GM23248 (cell line): ENCODE measurements at regions not wholly inside any gene's neighbourhood (a gene's known extent, or its start where the extent isn't known, plus 50 kb on each side); places are given as distances from the start of the nearest gene placed in this dataset.

Experiments
- DNase-seq: peaks from one replicate; pipeline ENCODE4 v3.0.0-alpha.2; 2015
- H2AFZ ChIP-seq: fragments of 200-600 bp; sonication (generic); 2 replicates; pipeline ENCODE4 v1.6.1; 2016; ENCODE audit warnings: antibody characterized with exemption
- H3F3A ChIP-seq: fragments of 200-600 bp; sonication (generic); 2 replicates; pipeline ENCODE4 v1.6.1; 2016; ENCODE audit warnings: mild to moderate bottlenecking, antibody characterized with exemption, mixed run types; ENCODE audit not compliant: insufficient read depth
- H3K27ac ChIP-seq: fragments of 200-600 bp; sonication (generic); 2 replicates; pipeline ENCODE4 v1.5.1; 2016; ENCODE audit warnings: mild to moderate bottlenecking
- H3K27me3 ChIP-seq: fragments of 200-600 bp; sonication (generic); replicated peaks from 2 replicates; pipeline ENCODE4 v1.6.1; 2016; ENCODE audit warnings: mild to moderate bottlenecking; ENCODE audit not compliant: insufficient read depth
- H3K36me3 ChIP-seq: fragments of 200-600 bp; sonication (generic); 2 replicates; pipeline ENCODE4 v1.6.1; 2016; ENCODE audit warnings: low read depth, mild to moderate bottlenecking
- H3K4me1 ChIP-seq: fragments of 200-600 bp; sonication (generic); 2 replicates; pipeline ENCODE4 v1.6.1; 2016; ENCODE audit warnings: mild to moderate bottlenecking; ENCODE audit not compliant: insufficient read depth
- H3K4me2 ChIP-seq: fragments of 200-600 bp; sonication (generic); one replicate; pipeline ENCODE4 v1.6.1; 2016; ENCODE audit warnings: mild to moderate bottlenecking; ENCODE audit not compliant: unreplicated experiment
- H3K4me3 ChIP-seq: fragments of 200-600 bp; sonication (generic); 2 replicates; pipeline ENCODE4 v1.5.1; 2016; ENCODE audit warnings: mild to moderate bottlenecking
- H3K79me2 ChIP-seq: fragments of 200-600 bp; sonication (generic); 2 replicates; pipeline ENCODE4 v1.6.1; 2016; ENCODE audit warnings: mild to moderate bottlenecking; ENCODE audit not compliant: insufficient read depth
- H3K9ac ChIP-seq: fragments of 200-600 bp; sonication (generic); 2 replicates; pipeline ENCODE4 v1.6.1; 2016; ENCODE audit warnings: mild to moderate bottlenecking
- H3K9me2 ChIP-seq: fragments of 200-600 bp; sonication (generic); 2 replicates; pipeline ENCODE4 v1.6.1; 2016; ENCODE audit warnings: mixed run types, mild to moderate bottlenecking, moderate library complexity; ENCODE audit not compliant: insufficient read depth
- H3K9me3 ChIP-seq: fragments of 200-600 bp; sonication (generic); one replicate; pipeline ENCODE4 v1.6.1; 2017; ENCODE audit warnings: low read depth
- H4K20me1 ChIP-seq: fragments of 200-600 bp; sonication (generic); 2 replicates; pipeline ENCODE4 v1.6.0; 2016; ENCODE audit not compliant: insufficient read depth
- EZH2 ChIP-seq: fragments of 200-600 bp; sonication (generic); IDR thresholded peaks from 2 replicates; pipeline ENCODE4 v1.6.1; 2018; ENCODE audit warnings: antibody characterized with exemption, mild to moderate bottlenecking; ENCODE audit not compliant: insufficient read depth, poor library complexity, severe bottlenecking
- EZH2phosphoT487 ChIP-seq: fragments of 200-600 bp; sonication (generic); IDR thresholded peaks from 2 replicates; pipeline ENCODE4 v1.6.1; 2018; ENCODE audit warnings: antibody characterized with exemption, moderate library complexity, mild to moderate bottlenecking, low read depth; ENCODE audit not compliant: insufficient read depth
- WGBS, 2 experiments: methylation state at CpG; one replicate each; pipeline ENCODE4 v1.1.6; 2015 to 2017; ENCODE audit warnings: low lambda C conversion rate in 2 of 2, low coverage in 1 of 2; ENCODE audit errors: missing lambda C conversion rate in 2 of 2; 5-methylcytosine and 5-hydroxymethylcytosine counted together
- in situ Hi-C: fragments of 300-500 bp; cut with MboI; formaldehyde crosslinking; loops from 2 replicates; pipeline ENCODE4 v1.15.0; 2020

DNA sequence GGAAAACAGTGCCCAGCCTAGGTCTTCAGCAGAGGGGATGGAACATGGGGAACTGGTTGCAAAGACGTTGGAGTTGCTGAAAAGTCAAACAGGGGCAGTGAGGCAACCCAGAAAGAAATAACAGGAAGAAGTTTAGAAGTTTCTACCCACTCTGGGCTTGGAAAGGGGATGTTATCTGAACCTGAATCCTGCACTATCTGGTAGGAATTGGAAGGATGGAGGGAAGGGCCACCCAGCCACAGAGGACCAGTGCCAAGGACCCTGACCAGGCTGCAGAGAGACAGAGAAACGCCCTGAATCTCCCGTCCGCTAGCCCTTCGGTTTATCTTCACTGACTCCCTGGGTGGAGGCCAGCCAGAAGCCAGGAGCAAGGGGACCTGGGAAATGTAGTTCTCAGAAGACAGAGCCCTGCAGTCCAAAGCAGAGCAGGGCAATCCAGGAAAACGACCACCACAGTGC, 217.3 kb upstream of the RREB1 start:
- Histone ChIP-seq H3K27ac (no peak overlapping the region), H2AFZ (peak overlapping the region; percentile 52), H3K4me1 (no peaks in the 10 kb centered on the region), H3K4me2 (no peak overlapping the region), H3K9me2 (no peaks in the 10 kb centered on the region), H3K27me3 (no peaks in the 10 kb centered on the region), H3K9me3 (no peaks in the 10 kb centered on the region), H3K79me2 (no peaks in the 10 kb centered on the region), H4K20me1 (no peaks in the 10 kb centered on the region), H3K36me3 (no peaks in the 10 kb centered on the region), H3F3A (no peaks in the 10 kb centered on the region), H3K4me3 (no peak overlapping the region), H3K9ac (no peak overlapping the region)
- in situ Hi-C loops: no loop called here
- peak; percentile 48 for DNase-seq
- WGBS, 2 experiments: 19 to 21% methylated on average over 6 of the region's 6 CpGs
- TF ChIP-seq EZH2 (no peak), EZH2phosphoT487 (no peak)

DNA sequence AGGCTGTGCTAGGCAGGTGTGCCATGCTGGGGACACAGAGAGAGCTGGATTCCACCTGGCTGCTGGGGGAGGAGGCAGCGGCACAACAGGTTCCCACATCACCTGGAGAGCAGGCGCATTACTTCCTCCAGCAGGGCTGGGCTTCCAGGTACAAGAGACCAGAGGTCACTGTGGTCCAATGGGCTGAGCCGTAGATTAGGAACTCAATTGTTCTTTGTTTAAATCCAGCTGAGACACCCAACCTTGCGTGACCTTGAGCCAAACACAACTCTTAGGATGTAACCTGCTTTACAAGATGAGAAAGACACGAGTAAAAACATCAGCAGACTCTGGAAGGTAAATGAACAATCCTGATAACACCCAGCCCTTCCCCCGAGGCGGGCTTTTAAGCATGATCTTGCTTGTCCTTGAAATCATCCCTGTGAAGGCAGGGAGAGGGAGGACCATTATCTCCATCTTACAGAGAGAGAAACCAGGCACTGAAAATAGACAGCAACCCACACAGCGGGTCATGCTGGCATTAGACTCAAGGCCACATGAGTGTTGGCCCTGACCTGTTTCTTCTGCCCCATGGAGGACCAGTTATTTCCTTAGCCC, 216.5 kb upstream of the RREB1 start:
- no peak for TF ChIP-seq EZH2phosphoT487
- TF ChIP-seq EZH2: no peak
- H2AFZ ChIP-seq: no peak overlapping the region

DNA sequence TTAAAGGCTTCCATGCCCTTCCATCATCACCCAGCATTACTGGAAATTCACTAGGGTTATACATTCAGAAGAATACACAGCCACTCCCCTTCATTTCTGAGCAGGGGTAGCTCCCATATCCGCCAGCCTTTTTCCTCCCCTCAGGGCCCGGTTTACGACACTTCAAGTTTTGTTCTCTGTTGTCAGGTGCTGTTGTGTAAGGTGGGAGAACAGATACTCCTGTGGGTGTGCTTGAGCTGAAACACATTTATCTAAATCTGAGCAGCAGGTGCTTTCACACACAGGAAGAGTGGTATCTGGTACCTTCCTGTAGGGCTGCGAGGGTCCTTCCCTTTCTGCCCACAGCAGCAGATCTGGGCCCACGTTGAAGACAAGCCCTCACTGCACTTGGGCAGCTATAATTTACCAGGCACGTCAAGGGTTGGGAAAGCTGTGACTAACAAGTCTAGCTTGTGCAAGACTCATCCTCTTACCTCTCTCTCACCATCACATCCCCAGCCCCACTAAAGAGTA, 215.8 kb upstream of the RREB1 start:
- WGBS, 2 experiments: 62 to 72% methylated on average over 6 of the region's 6 CpGs
- no peaks in the 10 kb centered on the region for H3K9me3 ChIP-seq
- TF ChIP-seq EZH2: no peak
- TF ChIP-seq EZH2phosphoT487: no peak
- H3K4me2 ChIP-seq: no peak overlapping the region
- no peaks in the 10 kb centered on the region for H3K9me2 ChIP-seq
- no peaks in the 10 kb centered on the region for H3K36me3 ChIP-seq
- H3F3A ChIP-seq: no peaks in the 10 kb centered on the region
- no peak overlapping the region for H3K27ac ChIP-seq
- no peak overlapping the region for H3K9ac ChIP-seq
- peak; percentile 40 for DNase-seq
- H3K79me2 ChIP-seq: no peaks in the 10 kb centered on the region
- H2AFZ ChIP-seq: no peak overlapping the region
- in situ Hi-C loops: no loop called here
- H4K20me1 ChIP-seq: no peaks in the 10 kb centered on the region
- H3K4me3 ChIP-seq: no peak overlapping the region
- H3K27me3 ChIP-seq: no peaks in the 10 kb centered on the region
- H3K4me1 ChIP-seq: no peaks in the 10 kb centered on the region

More for the DNA sequence above, 216.5 kb upstream of the RREB1 start:
- no peak overlapping the region for H3K27ac ChIP-seq
- no peaks in the 10 kb centered on the region for H3K4me1 ChIP-seq
- H3K36me3 ChIP-seq: no peaks in the 10 kb centered on the region
- no peaks in the 10 kb centered on the region for H3K9me2 ChIP-seq
- 74 to 78% methylated on average over 8 of the region's 8 CpGs for WGBS, 2 experiments
- H4K20me1 ChIP-seq: no peaks in the 10 kb centered on the region
- in situ Hi-C loops: no loop called here
- DNase-seq: no peak
- H3K4me3 ChIP-seq: no peak overlapping the region
- no peak overlapping the region for H3K9ac ChIP-seq
- no peaks in the 10 kb centered on the region for H3K9me3 ChIP-seq
- H3K79me2 ChIP-seq: no peaks in the 10 kb centered on the region
- no peaks in the 10 kb centered on the region for H3F3A ChIP-seq
- no peak overlapping the region for H3K4me2 ChIP-seq
- H3K27me3 ChIP-seq: no peaks in the 10 kb centered on the region

DNA sequence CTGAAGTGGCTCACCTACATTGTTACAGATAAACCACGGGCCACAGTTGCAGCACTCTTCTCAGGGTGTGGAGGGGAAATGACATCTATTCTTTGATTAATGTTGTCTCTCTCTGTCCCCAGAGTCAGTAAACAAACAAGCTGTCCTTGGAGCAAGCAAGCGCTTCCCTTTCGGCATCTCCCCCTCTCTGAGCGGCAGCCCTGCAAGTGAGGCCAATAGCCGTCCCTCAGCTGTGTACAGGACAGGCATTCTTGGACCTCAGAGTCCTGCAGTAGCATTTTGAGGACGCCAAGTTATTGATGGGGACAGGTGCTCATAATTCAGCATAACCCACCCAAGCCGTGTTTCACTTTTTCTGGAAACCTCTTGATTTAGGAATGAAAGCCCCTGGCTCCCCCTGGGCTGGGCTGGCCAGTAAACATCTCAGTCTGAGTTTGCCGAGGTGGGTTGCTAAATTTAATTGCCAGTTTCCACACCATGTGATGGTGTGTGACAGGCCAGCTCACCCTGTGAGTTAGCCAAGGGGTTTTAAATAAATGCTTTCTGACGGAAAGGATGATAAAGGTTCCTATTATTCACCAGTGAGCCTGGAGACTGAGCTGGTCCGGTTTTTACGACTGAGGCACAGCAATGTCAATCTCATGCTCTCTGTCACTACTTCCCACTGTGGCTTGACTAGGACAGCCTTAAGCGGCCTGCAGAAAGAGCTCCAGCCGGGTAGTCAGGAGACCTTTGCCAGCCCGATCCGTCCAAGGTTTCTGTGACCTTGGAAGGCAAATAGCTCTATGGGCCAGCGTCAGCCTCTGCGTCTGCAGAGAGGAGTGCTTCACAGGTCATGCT, 214.8 kb upstream of the RREB1 start:
- Histone ChIP-seq H3K4me1 (no peaks in the 10 kb centered on the region), H2AFZ (no peak overlapping the region), H3F3A (no peaks in the 10 kb centered on the region), H4K20me1 (no peaks in the 10 kb centered on the region), H3K4me3 (no peak overlapping the region), H3K27ac (no peak overlapping the region), H3K27me3 (no peaks in the 10 kb centered on the region), H3K9me2 (no peaks in the 10 kb centered on the region), H3K9me3 (no peaks in the 10 kb centered on the region), H3K4me2 (no peak overlapping the region), H3K9ac (no peak overlapping the region), H3K36me3 (no peaks in the 10 kb centered on the region), H3K79me2 (no peaks in the 10 kb centered on the region)
- TF ChIP-seq EZH2phosphoT487: no peak
- no peak for TF ChIP-seq EZH2
- in situ Hi-C loops: no loop called here
- 76 to 80% methylated on average over 16 to 17 of the region's 17 CpGs for WGBS, 2 experiments
- DNase-seq: no peak
